ENCODE measurements at regions not wholly inside any gene's neighbourhood (a gene's known extent, or its start where the extent isn't known, plus 50 kb on each side); places are given as distances from the start of the nearest gene placed in this dataset.

DNA sequence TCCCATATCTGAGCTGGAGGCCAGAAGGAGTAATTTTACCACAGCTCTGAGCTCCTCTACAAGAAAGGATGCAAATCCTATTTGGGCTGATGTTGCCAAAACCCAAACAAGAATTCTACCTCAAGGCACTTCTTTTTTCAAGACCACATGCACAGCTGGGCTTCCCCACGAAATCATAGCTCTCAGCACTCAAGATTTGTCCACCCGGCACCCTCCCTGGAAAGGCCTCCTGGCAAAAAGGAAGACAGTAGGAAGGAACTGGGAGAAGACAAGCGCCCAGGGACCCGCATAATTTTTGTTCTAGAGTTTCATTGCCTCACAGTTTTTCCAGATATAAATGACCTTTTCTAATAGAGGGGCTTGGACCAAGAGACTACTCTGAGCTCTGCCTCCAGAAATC, 90.5 kb downstream of the BANF2 start:
- intact Hi-C loops (cut with micrococcal nuclease): no loop called here
- no peak for DNase-seq
- no peaks in the 10 kb centered on the region for H3K36me3 ChIP-seq
- no peaks in the 10 kb centered on the region for H3K27me3 ChIP-seq (ENCODE audit: low read depth)
- peaks cover 10% of the 10 kb centered on the region for H3K4me1 ChIP-seq
- no peaks in the 10 kb centered on the region for H3K9me3 ChIP-seq (replicated peaks)
- TF ChIP-seq, protein P1, sequence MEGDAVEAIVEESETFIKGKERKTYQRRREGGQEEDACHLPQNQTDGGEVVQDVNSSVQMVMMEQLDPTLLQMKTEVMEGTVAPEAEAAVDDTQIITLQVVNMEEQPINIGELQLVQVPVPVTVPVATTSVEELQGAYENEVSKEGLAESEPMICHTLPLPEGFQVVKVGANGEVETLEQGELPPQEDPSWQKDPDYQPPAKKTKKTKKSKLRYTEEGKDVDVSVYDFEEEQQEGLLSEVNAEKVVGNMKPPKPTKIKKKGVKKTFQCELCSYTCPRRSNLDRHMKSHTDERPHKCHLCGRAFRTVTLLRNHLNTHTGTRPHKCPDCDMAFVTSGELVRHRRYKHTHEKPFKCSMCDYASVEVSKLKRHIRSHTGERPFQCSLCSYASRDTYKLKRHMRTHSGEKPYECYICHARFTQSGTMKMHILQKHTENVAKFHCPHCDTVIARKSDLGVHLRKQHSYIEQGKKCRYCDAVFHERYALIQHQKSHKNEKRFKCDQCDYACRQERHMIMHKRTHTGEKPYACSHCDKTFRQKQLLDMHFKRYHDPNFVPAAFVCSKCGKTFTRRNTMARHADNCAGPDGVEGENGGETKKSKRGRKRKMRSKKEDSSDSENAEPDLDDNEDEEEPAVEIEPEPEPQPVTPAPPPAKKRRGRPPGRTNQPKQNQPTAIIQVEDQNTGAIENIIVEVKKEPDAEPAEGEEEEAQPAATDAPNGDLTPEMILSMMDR (IDR thresholded peaks at IDR 0.05; ENCODE audit: borderline replicate concordance): no peak
- H3K27ac ChIP-seq (replicated peaks): no peak overlapping the region
- H3K4me3 ChIP-seq: no peak overlapping the region

- peaks cover 9% of the 10 kb centered on the region for H3K4me1 ChIP-seq
- intact Hi-C loops (cut with micrococcal nuclease): no loop called here
- H3K9me3 ChIP-seq (replicated peaks): no peaks in the 10 kb centered on the region
- no peaks in the 10 kb centered on the region for H3K36me3 ChIP-seq
- H3K27ac ChIP-seq (replicated peaks): no peak overlapping the region
- DNase-seq: no peak
- H3K4me3 ChIP-seq: no peak overlapping the region
- no peaks in the 10 kb centered on the region for H3K27me3 ChIP-seq (ENCODE audit: low read depth)
- TF ChIP-seq, protein P1 (IDR thresholded peaks at IDR 0.05; ENCODE audit: borderline replicate concordance): no peak
Measured at GRCh38 chr20:17787816-17788215, 88.0 kb downstream of the BANF2 start.

DNA sequence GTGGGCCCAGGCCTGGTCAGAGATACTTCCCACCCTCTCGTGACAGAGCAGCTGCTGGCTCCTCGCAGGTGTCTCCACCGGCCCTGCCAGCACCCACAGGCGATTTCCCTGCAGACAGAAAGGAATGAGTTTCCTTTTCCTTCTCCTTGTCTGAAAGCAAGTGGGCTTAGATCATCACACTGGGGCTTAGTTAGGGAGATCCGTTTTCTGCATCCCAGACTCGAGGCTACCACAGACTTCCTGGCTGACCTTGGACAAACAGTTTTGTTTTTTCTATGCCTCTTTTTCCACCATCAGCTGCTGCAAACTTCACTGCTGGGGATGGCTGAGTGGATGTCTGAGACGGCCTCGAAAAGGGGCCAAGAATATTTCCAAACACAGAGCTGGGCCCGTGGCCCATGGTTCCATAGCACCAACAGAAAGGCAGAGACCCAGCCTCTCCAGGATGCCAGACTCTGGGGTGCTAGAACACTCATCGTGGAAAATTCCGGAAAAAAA, 86.5 kb downstream of the BANF2 start:
- H3K4me3 ChIP-seq: no peak overlapping the region
- peaks cover 9% of the 10 kb centered on the region for H3K4me1 ChIP-seq
- H3K27me3 ChIP-seq (ENCODE audit: low read depth): no peaks in the 10 kb centered on the region
- TF ChIP-seq, protein P1 (IDR thresholded peaks at IDR 0.05; ENCODE audit: borderline replicate concordance): no peak
- no peaks in the 10 kb centered on the region for H3K9me3 ChIP-seq (replicated peaks)
- intact Hi-C loops (cut with micrococcal nuclease): no loop called here
- H3K36me3 ChIP-seq: no peaks in the 10 kb centered on the region
- H3K27ac ChIP-seq (replicated peaks): peak overlapping the region; percentile 71
- peak; percentile 33 for DNase-seq

Measured in left ventricle myocardium inferior (tissue), 1 donor.